PFSK-1 (cell line): ENCODE measurements at regions not wholly inside any gene's neighbourhood (a gene's known extent, or its start where the extent isn't known, plus 50 kb on each side); places are given as distances from the start of the nearest gene placed in this dataset.

Source experiments
- POLR2AphosphoS5 ChIP-seq: IDR thresholded peaks from 2 replicates; pipeline ENCODE4 v1.6.1; 2012; ENCODE audit warnings: low read depth, mild to moderate bottlenecking, control low read depth, low read length, moderate library complexity
- SIN3A ChIP-seq: IDR thresholded peaks from 2 replicates; pipeline ENCODE4 v1.6.1; 2012; ENCODE audit warnings: mild to moderate bottlenecking, low read length, moderate library complexity, borderline replicate concordance; ENCODE audit not compliant: insufficient read depth
- TAF1 ChIP-seq: IDR thresholded peaks from 2 replicates; pipeline ENCODE4 v1.6.1; 2012; ENCODE audit warnings: low read length, control low read depth, borderline replicate concordance; ENCODE audit not compliant: insufficient read depth

DNA sequence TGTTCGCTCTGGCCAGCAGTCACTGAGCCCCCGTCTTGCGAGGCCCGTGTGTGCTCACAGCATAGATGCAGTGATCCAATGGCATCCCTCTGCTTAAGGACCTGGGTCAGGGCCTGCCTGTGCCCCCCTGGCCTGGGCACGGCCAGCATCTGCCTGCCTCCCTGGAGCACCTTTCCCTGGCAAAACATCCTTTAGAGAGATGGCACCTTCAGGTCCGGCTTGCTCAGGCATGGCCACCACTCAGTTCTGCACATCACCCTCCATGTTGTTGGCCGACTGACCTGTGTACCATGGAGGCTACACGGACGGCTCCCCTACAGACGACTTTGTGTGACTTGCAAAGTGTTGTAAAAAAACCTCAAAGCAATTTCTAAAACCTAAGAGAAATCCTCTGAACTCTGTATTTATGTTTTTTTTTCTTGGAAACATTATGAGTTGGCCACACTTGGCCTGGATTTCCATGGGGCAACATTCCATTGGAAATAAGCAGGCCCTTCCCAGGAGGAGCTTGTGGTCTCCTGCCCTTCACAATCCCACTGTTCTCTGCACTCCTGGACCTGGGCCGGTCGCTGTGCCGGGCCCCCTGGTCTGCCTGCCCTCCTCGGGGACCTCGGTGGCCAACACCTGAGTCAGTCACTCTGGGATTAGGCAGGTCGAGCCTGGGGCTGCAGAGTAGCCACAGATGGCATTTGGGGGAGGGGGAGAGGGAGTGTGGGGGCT is 592.4 kb downstream of the TBC1D22A start:
- TF ChIP-seq SIN3A (no peak), TAF1 (no peak), POLR2AphosphoS5 (no peak)
